Inflammatory macrophage (primary cell): ENCODE measurements at regions not wholly inside any gene's neighbourhood (a gene's known extent, or its start where the extent isn't known, plus 50 kb on each side); places are given as distances from the start of the nearest gene placed in this dataset.
"Not testable (repeated sequence)": the region's sequence is repeated elsewhere in the genome, so short reads cannot be mapped to it uniquely, and the experiment has no call there.

Experiments used
- DNase-seq, 2 donors: peaks; one replicate each; pipeline ENCODE4 v3.0.0-alpha.2; 2020 to 2022

DNA sequence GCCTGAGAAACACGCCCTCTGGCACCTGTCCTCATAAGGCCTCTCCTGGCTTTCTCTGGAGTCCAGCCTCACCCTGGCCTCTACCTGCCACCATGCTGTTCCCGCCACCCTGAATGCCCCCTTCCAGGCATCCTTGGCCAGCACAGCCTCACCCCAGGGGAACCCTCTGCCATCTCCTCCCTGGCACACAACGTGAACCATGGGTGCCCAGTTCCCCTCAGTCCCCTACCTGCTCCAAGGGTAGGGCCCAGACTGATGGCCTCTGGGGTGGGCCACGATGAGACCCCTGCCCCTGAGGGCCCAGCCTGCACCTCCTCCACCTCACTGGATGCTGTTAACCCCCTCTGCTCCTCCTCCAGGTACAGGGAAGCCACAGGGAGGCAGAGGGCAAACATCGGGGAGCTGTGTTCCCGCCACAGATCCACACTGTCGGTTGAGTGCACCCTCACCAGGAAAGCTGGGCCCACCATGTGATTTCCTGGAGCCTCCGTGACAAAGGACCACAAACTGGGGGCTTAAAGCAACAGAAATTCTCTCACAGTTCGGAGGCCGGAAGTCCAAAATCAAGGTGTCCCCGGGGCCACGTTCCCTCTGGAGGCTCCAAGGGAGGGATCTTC lies 169.6 kb downstream of the BRD1 start:
- DNase-seq, result no peak

DNA sequence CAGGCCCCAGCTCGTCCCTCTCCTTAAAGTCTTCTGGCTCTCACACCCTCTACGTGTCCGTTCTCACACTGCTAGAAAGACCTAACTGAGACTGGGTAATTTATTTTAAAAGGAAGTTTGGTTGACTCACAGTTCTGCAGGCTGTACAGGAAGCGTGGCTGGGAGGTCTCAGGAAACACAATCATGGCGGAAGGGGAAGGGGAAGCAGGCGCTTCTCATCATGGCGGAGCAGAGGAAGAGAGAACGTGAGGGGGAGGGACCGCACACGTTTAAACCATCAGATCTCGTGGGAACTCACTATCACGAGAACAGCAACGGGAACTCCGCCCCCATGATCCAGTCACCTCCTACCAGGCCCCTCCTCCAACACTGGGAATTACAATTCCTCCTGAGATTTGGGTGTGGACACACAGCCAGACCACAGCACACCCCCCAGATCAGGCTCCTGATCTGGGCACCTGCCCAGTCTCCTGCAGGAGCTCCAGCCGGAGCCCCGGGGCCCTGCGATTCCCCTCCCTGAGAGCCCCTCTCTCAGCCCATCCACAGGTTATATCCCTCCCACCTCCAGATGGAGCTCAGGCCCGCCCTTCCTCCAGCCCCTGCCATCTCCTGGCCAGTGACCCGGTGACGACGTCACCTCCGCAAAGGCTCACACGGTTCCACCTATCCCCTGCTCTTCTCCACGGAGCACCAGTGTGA lies 170.2 kb downstream of the BRD1 start:
- peak; percentile 89 to 94 for DNase-seq

- DNase-seq, result not testable (repeated sequence)
These were observed 170.8 kb downstream of the BRD1 start for GRCh38 chr22:49656883-49657274.

GRCh38 chr22:49656291-49656851 lies 171.3 kb downstream of the BRD1 start:
- no peak for DNase-seq

- no peak for DNase-seq
These were observed 172.4 kb downstream of the BRD1 start for GRCh38 chr22:49655168-49655812.

GRCh38 chr22:49650336-49651241 lies 177.1 kb downstream of the BRD1 start:
- no peak for DNase-seq

GRCh38 chr22:49649166-49650068 lies 178.3 kb downstream of the BRD1 start:
- no peak for DNase-seq

- DNase-seq, result no peak
These were observed 179.6 kb downstream of the BRD1 start for GRCh38 chr22:49648053-49648452.

DNA sequence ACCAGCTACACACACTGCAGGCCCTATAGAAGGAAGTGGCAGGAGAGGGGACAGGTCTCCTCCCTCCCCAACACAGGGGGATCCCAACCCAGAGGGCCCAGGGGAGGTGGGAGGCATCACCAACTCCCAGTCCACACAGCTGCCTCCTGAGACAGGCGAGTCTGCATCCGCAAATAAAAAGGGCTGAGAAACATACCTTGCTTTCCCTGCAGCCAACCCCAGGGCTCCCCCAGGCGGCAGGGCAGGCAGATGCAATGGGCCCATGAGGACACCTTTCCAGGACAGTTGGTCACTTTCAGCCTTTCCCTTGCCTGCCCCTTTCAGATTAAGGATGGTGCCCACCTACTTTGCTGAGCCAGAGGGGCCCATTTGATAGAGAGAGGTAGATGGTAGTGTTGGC lies 180.0 kb downstream of the BRD1 start:
- DNase-seq, result no peak

- DNase-seq, result no peak
These were observed 180.8 kb downstream of the BRD1 start for GRCh38 chr22:49646876-49647275.

GRCh38 chr22:49645791-49646550 lies 181.7 kb downstream of the BRD1 start:
- no peak for DNase-seq

GRCh38 chr22:49645257-49645656 lies 182.4 kb downstream of the BRD1 start:
- no peak for DNase-seq

DNA sequence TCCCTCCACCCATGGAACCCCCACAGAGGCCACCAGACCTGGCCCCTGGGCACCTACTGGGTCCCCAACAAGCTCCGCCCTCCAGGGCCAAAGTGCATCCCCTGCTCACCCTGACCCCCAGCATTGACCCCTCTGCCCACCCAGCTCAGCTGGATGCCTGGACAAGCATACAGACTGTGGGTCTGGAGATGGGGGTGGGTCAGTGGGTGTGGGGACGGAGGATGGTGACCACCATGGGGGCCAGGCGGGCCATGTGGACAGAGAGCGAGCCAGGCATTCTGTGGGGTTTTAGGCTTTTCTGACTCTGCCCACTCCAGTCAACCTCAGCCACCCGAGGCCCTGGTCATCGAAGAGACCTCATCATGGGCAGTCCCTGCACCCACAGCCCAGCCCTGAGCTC lies 183.7 kb downstream of the BRD1 start:
- no peak for DNase-seq

- DNase-seq, result no peak
These were observed 184.2 kb downstream of the BRD1 start for GRCh38 chr22:49643466-49643865.

- DNase-seq, result no peak
These were observed 184.9 kb downstream of the BRD1 start for GRCh38 chr22:49642741-49643140.

- no peak for DNase-seq
These were observed 185.3 kb downstream of the BRD1 start for GRCh38 chr22:49642331-49642730.

GRCh38 chr22:49641770-49642313 lies 185.8 kb downstream of the BRD1 start:
- DNase-seq, result no peak

- no peak for DNase-seq
These were observed 187.1 kb downstream of the BRD1 start for GRCh38 chr22:49640366-49641095.

GRCh38 chr22:49639956-49640355 lies 187.7 kb downstream of the BRD1 start:
- no peak for DNase-seq

- no peak for DNase-seq
These were observed 188.9 kb downstream of the BRD1 start for GRCh38 chr22:49638788-49639187.
